Activated T-cell treated with anti-CD3 and anti-CD28 coated beads, Interleukin-2, amount 50 U/mL, for 48 hours (primary cell): ENCODE measurements at regions not wholly inside any gene's neighbourhood (a gene's known extent, or its start where the extent isn't known, plus 50 kb on each side); places are given as distances from the start of the nearest gene placed in this dataset.
"Not testable (repeated sequence)": the region's sequence is repeated elsewhere in the genome, so short reads cannot be mapped to it uniquely, and the experiment has no call there.

Experiments used
- DNase-seq, 2 experiments: peaks; one replicate each; pipeline ENCODE4 v3.0.0-alpha.2; 2020

DNA sequence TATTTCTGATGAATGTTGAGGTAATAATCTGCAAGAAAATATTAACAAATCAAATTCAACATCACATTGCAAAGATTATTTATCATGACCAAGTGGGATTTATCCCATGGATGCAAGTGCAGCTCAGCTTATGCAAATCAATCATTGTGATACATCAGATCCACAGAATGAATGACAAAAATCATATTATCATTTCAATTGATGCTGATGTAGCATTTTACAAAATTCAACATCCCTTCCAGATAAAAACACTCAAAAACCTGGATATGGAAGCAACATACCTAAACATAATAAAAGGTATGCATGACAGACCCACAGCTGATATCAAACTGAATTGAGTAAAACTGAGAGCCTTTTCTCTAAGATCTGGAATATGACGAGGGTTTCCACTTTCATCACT is 1915.4 kb downstream of the ARAP2 start:
- DNase-seq, result no peak

DNA sequence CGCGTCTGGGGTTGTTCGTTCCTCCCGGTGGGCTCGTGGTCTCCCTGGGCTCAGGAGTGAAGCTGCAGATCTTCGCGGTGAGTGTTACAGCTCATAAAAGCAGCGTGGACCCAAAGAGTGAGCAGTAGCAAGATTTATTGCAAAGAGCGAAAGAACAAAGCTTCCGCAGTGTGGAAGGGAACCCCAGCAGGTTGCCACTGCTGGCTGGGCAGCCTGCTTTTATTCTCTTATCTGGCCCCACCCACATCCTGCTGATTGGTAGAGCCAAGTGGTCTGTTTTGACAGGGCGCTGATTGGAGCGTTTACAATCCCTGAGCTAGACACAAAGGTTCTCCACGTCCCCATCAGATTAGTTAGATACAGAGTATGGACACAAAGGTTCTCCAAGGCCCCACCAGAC is 1909.2 kb downstream of the ARAP2 start:
- not testable (repeated sequence) for DNase-seq

DNA sequence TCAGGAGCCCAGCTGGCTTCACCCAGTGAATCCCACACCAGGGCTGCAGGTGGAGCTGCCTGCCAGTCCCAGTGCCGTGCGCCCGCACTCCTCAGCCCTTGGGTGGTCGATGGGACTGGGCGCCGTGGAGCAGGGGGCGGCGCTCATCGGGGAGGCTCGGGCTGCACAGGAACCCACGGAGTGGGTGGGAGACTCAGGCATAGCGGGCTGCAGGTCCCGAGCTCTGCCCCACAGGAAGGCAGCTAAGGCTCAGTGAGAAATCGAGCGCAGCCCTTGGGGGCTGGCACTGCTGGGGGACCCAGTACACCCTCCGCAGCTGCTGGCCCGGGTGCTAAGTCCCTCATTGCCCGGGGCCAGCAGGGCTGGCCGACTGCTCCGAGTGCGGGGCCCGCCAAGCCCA is 1908.8 kb downstream of the ARAP2 start:
- not testable (repeated sequence) for DNase-seq

DNA sequence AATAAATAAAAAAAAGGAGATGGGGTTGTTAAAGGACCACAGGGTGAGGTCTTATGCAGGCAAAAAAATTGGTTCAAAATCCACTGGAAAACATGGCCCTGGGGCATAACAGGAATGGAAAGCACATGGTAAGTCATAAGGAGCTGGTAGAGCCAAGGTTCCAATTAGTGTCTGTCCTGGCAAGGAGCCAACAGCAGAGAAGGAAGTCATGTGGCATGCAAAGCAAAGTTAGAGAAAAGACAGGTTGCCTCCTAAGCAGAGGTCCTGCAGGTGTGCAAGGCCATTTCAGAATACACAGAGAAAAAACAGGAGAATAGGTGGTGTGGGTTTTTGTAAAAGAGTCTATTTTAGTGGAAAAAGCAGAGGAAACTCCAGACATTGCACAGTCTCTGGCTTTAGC is 1881.7 kb downstream of the ARAP2 start:
- DNase-seq, result no peak

DNA sequence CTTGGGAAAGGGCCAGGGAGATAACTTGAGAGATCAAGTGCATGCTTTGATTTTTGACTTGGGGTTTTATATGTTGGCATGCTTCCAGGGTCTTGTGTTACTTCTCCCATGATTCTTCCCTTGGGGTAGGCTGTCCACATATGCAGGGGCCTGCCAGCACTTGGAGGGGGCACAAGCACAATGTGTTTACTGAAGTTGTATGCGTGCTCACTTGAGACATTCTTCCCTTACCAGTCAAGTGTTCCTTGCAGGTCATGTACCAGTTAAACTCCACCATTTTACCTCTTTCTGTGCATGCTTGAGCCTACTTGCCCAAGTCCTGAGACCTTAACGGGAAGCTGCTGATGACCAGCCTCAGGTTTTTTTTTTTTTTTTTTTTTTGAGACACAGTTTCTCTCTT is 1880.5 kb downstream of the ARAP2 start:
- no peak for DNase-seq

DNA sequence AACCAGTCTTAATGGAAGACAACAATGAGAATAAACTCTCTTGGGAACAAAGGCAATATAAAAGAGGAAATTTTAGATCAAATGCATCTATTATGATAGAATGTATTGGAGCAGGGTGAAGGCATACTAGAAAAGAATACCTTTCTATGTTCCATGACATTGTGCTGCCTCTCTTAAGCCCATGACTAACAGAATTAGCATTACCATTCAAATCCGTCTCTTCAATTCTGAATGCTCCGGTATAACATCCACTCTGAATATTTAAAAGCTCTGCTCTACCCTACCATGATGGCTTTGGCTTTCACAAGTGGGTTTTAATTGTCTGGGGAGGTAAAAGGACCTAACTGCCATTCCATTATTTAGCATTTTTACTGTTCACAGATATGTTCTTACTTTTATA is 1878.4 kb downstream of the ARAP2 start:
- DNase-seq, result no peak

DNA sequence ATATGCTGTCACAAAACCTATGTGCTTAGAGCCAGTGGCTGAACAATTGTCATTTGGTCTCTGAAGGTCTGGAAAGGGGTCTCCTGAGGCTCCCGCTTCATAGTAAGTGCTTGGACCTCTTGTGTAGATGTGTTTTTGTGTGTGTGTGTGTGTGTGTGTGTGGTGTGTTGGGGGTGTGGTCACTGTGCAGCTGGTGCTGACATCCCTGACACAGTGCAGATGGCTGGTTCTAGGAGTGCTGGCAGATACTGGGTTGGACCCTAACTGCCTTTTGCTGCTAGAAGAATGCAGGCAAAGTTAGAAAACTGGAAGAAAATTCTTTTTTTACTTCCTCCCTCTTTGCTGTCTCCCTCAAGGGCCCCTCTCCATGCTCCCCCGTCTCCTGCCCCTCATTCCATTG is 1872.6 kb downstream of the ARAP2 start:
- DNase-seq, result no peak

DNA sequence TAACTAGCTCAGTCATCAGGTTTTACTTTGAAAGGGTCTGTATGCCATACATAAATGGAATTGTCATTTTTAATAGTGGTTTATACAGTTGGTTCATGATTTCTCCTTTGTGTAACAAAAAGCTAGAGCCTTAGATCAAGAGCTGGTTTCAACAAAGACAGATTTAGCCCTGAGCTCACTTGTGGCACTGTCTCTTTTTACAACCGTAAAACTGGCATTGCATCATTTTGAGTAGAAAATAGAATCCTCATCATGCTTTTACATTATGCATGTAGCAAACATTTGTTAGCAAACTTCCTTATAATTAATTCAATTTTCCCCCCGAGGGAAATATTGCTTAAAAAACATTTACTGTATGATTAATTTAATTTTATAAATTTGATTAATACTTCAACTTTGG is 1871.5 kb downstream of the ARAP2 start:
- no peak for DNase-seq

DNA sequence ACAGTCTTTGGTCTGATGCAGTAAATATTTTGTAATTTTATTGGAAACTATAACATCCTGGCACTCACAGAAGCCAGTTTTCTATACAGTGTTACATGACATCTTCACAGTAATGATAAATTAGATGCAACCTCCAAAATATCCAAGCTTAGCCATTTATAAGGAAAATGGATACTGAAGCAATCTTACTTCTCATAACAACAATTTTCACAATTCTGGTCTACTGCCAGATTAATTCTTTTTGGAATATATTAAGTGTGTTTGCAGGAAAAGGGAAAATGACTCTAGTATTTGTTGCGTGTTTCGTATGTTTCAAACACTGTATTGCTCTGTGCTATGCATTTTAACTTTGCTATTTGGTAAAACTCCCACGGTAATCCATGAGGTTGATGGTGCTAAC is 1870.9 kb downstream of the ARAP2 start:
- DNase-seq, result no peak

DNA sequence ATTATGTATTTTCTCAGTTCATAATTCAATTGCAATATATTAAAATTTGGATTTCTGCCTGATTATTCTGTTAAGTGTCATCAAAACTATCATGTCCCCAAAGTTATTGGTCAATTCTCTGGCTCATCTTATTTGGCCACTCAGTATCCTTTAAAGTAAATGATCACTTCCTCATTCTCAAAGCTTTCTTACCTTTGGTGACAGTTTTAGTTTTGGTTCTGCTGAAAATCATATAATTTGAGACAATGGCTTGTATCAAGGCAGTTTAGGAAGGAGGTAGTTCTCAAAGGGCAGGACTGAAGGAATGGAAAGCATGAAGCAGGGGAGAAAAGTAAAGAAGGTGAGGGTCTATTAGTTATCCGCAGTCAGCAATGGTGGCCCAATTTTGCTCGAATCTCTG is 1832.1 kb downstream of the ARAP2 start:
- no peak for DNase-seq

DNA sequence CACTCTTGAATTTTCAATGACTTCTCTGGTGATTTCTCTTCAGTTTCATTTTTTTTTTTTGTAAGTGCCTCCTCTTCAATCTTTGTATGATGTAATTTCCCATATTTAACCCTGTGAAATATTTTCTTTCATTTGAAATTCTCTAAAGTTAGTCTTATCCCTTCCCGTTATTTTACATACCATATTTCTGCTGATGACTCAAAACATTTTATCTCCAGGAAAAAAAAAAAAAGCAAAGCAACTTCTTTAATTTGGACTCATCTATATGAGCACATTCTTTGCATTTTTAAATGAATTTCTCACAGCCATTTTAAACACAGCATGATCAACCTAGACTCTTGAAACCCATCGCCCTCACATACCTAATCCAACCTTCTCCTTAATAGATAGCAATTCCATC is 1831.4 kb downstream of the ARAP2 start:
- no peak for DNase-seq

DNA sequence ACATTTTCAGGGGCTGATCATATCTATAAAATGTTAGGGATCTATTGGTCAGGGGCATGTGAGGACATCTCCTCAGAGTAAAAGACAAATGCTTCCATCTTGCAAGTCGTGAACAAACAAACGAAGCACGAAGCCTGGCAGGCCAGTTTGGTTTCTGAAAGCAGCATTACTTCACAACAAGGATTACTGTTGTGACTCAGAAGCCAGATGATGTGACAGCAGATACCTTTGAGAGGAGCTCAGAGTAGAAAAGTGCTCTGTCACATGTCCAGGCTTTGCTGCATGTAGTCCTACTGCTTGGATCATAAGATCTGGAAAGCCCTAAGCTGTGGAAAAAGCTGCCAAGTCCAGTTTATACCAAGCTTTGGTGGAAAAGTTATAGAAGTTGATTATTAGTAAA is 1827.2 kb downstream of the ARAP2 start:
- DNase-seq, result no peak

DNA sequence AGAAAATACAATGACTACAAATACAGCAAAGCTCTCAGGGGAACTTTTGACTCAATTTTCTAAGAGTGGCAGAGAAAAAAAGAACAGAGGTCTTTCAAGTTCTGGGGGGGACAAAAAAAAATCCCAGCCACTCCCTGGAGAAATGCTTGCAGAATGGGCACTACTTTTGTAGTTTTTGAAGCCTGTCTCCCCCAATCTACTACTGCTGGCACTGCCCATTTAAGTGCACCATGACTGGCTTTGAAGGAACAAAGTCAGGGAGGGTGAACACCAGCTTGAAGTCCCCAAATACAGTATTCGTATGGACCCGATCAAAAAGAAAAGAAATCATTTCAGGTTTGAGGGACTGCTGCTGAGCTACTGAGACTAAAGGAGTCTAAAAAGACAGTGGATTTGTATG is 1824.4 kb downstream of the ARAP2 start:
- no peak for DNase-seq

DNA sequence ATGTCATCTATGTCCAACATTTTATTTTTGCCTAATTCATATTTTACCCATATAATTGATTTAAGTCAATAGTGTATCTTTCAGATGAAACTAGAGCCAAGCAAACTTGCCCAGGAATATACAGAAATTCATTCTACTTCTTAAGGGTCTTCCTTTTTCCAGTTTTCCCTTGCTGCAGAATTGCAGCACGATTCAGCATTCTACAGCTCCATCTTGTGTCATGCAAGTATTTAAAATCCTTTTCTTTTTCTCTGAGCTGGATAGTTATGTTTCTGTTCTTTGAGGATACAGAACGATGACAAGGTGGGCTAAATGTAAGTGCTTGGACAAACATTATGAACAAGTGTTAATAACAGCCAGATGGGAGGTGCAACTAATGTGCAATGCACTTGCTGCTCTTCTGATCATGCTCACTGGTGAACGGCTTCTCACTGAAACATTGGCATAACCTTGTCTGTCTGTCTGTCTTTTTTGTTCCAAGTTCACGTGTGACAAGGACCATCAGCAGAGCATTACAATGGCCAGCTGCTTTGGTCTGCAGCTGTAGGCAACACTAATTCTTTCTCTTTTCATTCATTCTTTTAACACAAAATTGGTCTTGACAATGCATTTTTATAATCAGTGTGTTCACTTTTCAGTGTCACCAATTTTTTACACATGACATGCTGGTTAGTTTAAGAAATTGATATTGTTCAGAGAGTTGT is 1821.7 kb downstream of the ARAP2 start:
- DNase-seq, result no peak

DNA sequence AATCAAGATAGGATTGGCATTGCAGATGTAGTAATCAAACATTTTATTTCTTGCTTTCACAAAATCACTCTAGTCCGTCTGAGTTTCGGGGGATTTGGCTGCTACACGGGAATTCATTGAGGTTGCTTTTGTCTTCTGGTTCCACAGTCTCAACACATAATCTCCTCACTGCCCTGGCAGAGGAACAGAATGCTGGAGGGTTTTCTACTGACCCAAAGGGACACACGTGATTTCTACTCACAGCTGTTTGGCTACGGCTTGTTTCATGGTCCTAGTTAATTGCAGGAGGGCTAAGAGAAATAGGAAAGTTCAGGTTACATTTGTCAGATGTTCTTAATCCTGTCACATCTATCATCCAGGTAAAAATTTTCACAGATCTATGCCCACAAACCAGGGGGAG is 1811.6 kb downstream of the ARAP2 start:
- no peak for DNase-seq

DNA sequence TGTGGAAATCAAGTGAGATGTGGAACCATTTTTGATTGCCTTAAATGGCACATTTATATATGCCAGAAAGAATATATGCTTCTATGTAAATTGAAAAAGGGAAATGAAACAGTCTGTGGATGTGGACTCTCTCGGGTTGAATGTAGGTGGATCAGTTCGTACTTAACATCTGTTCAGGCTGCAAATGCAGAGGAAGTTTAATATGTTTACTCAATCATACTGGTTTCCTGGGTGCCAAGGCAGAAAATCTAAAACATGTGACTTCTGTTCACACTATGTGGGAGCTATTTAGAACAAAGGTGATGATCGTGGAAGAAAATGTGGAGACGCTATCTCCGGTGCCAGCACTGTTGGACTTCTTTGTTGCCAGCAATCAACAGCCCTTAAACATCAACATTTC is 1809.9 kb downstream of the ARAP2 start:
- DNase-seq, result not testable (repeated sequence)

DNA sequence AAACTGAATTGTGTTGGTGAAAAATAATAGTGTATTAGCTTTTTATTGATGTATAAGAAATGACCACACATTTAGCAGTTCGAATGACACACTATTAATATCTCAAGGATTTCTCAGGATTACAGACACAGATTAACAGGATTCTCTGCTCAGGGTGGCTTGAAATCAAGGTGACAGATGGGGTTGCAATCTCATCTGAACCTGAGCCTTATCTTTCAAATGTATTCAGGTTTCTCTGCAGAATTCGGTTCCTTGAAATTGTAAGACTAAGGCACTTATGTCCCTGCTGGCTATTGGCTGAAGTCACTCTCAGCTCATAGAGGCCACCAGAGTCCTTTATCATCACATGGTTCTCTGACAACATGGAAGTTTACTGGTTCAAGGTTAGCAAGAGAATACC is 1780.1 kb downstream of the ARAP2 start:
- DNase-seq, result no peak

DNA sequence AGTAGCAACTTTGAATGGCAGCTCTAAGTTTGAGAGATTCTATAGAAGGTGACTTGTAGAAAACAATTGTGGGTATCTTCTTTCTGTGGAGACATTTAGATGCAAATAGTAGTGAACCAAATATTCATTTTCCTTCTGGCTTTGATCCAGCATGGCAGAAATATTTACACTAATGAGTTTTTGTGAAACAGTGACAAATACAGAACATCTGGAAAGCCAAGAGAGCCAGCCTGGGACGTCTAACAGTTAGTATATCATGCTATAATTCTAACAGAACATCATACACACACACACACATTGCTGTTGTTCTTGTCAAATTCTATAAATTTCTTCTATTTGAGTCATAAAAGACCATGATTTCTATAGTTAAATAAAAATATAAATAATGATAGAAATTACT is 1777.9 kb downstream of the ARAP2 start:
- no peak for DNase-seq

DNA sequence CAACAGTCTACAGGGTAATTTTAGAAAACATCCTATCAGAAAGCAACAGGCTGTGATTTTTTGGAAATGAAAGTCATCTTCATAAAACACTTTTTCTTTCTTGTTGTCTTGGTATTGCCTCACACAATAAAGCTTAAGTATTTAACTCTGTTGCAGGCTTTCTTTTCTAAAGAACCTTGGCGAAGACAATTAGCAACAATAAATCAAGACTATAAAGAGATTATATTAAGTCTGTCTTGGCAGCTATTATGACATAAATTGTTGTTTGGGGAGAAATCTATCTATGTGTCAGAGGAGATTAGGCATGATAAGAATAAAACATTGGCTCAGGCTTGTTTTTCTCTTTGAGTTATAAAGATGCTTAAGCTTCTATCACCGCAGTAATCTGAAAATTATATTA is 1774.8 kb downstream of the ARAP2 start:
- DNase-seq, result no peak

DNA sequence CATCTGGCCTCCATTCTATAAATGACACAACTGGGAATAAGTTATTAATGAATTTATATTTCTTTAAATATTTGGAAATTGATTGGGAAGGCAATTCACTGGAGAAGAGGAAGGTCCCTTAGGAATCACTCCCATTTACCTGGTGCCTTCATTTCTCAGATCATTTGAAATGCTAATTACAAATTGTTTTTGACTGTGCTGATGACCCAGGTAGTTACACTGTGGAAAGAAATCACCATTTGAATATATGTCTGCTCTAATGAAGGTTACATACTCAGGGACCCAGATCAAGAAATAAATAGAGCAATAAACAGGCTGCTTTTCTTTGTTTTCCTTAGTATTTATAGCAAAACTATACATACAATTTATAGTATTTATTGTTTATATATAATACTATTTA is 1759.1 kb downstream of the ARAP2 start:
- DNase-seq, result no peak

DNA sequence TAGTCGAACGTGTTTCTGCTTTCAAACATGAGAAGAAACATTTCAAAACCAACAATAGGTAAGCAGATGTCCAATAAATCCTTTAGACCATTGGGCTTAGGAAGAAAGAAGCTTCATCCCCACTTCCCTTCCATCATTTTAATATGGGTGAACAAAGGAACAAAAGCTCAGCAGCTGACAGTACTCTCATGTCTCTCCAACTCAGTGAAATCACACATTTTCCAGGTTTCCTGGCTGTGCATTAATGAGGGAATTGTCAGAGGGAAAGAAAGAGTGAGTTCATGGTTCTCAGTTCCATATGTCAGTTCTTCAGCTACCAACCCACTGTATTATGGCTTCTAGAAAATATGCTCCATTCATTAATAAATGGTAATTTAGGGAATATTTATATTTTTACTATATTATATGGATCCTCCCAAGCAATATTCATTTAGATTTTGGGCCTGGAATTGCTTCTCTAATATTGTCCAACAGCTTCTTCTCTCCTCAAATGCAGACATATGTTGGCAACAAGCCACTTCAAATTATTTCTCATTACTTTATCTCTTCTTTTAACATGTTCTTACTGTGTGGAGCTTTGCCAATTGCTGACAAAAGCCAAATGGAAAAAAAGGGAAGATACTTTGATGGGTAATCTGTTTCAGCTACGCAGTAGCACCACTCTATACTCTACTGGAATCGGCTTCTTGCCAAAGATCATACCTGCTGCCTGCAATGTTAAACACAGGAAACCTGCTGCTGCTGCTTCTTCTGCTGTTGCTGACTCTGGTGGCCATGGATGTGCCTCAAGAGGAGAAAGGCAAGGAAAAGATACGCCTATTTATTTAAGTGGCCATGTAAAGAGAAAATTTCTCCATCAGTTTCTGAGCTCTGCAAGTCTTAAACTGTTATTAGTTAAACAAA is 1757.6 kb downstream of the ARAP2 start:
- DNase-seq, result no peak

DNA sequence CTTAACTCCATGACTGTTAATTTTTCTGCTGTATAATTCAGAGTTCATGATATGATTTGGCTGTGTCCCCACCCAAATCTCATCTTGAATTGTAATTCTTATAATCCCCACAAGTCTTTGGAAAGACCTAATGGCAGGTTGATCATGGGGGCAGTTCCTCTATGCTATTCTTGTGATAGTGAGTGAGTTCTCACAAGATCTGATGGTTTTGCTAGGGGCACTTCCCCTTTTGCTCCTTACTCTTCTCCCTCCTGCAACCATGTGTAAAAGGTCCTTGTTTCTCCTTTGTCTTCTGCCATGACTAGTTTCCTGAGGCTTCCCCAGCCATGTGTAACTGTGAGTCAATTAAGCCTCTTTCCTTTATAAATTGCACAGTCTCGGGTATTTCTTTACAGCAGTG is 1751.9 kb downstream of the ARAP2 start:
- DNase-seq, result no peak

DNA sequence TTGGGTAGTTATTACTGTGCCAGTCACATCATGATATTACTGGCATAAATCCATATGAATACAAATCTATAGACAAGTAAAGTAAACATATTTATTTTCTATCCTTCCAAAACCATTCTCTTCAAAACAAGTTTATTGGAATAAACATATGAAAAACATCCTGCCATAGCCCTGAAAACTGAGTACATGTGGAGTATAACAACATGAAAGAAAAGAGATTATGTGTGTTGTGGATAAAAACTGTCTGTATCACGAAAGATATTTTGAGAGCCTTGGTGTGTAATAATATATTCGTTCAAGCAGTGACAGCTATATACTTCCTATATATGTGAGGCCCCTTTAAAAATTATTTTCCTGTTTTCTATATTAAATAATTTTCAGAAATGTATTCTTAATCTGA is 1742.2 kb downstream of the ARAP2 start:
- no peak for DNase-seq

DNA sequence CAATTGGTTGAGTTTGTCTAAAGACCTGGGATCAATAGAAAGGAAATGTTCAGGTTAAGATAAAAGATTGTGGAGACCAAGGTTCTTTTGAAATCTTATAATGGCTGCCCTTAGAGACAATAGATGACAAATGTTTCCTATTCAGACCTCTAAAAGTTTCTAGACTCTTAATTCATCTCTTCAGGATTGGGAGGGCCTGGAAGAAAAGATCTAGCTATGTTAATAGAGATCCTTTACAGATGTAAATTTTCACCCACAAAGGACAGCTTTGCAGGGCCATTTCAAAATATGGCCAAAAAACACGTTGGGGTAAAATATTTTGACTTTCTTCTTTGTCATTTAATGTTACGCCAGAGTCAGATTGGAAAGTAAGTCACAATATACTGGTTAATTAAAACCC is 1739.6 kb downstream of the ARAP2 start:
- not testable (repeated sequence) for DNase-seq
